H4 (cell line): ENCODE measurements at regions not wholly inside any gene's neighbourhood (a gene's known extent, or its start where the extent isn't known, plus 50 kb on each side); places are given as distances from the start of the nearest gene placed in this dataset.

Experiments used
- DNase-seq: peaks from one replicate; pipeline ENCODE4 v3.0.0-alpha.2; 2015; ENCODE audit warnings: low spot score

GRCh38 chr6:87995461-87995860, 52.2 kb upstream of the SPACA1 start:
- DNase-seq: no peak

GRCh38 chr6:87993356-87993755, 54.3 kb upstream of the SPACA1 start:
- DNase-seq: no peak

- no peak for DNase-seq
These were observed 56.8 kb upstream of the SPACA1 start for GRCh38 chr6:87990871-87991270.

- no peak for DNase-seq
These were observed 65.5 kb upstream of the SPACA1 start for GRCh38 chr6:87982134-87982533.

GRCh38 chr6:87979737-87980136, 67.9 kb upstream of the SPACA1 start:
- DNase-seq: no peak

- no peak for DNase-seq
These were observed 71.0 kb upstream of the SPACA1 start for GRCh38 chr6:87976616-87977015.

GRCh38 chr6:87975561-87975960, 72.1 kb upstream of the SPACA1 start:
- DNase-seq: no peak

GRCh38 chr6:87972279-87972678, 75.4 kb upstream of the SPACA1 start:
- no peak for DNase-seq

- no peak for DNase-seq
These were observed 75.9 kb upstream of the SPACA1 start for GRCh38 chr6:87971605-87972262.

- DNase-seq: no peak
These were observed 79.0 kb upstream of the SPACA1 start for GRCh38 chr6:87968435-87969278.

GRCh38 chr6:87965806-87966205, 81.8 kb upstream of the SPACA1 start:
- DNase-seq: no peak

- no peak for DNase-seq
These were observed 88.6 kb upstream of the SPACA1 start for GRCh38 chr6:87959083-87959482.

- DNase-seq: no peak
These were observed 95.9 kb upstream of the SPACA1 start for GRCh38 chr6:87951751-87952150.

- DNase-seq: no peak
These were observed 97.0 kb upstream of the SPACA1 start for GRCh38 chr6:87950614-87951013.

- DNase-seq: no peak
These were observed 98.4 kb upstream of the SPACA1 start for GRCh38 chr6:87949194-87949593.

GRCh38 chr6:87946669-87947068, 101.0 kb upstream of the SPACA1 start:
- no peak for DNase-seq

- no peak for DNase-seq
These were observed 101.7 kb upstream of the SPACA1 start for GRCh38 chr6:87945966-87946365.

GRCh38 chr6:87945181-87945580, 102.5 kb upstream of the SPACA1 start:
- no peak for DNase-seq

GRCh38 chr6:87944541-87944954, 103.1 kb upstream of the SPACA1 start:
- peak; percentile 83 for DNase-seq

- DNase-seq: no peak
These were observed 104.5 kb upstream of the SPACA1 start for GRCh38 chr6:87943191-87943590.

- no peak for DNase-seq
These were observed 105.9 kb upstream of the SPACA1 start for GRCh38 chr6:87941556-87942358.

GRCh38 chr6:87939776-87940175, 107.9 kb upstream of the SPACA1 start:
- no peak for DNase-seq

GRCh38 chr6:87938287-87938686, 109.4 kb upstream of the SPACA1 start:
- no peak for DNase-seq
